B cell (primary cell): ENCODE measurements at regions not wholly inside any gene's neighbourhood (a gene's known extent, or its start where the extent isn't known, plus 50 kb on each side); places are given as distances from the start of the nearest gene placed in this dataset.

Source experiments
- ATAC-seq: fragments of 200-7000 bp; cut with Tn5 transposase; one replicate; pipeline ENCODE4 v1.10.0; 2021; ENCODE audit warnings: low read depth, mild to moderate bottlenecking, moderate number of reproducible peaks, moderate library complexity
- CTCF ChIA-PET: fragments of 350-600 bp; sonication (Branson Sonifier 250); formaldehyde crosslinking; loops from one replicate; lab custom pipeline; 2021; ENCODE audit warnings: antibody characterized with exemption, inconsistent platforms; lab: Charles Lee
- POLR2A ChIA-PET: fragments of 350-600 bp; sonication (Branson Sonifier 250); formaldehyde crosslinking; loops from one replicate; lab custom pipeline; 2021; ENCODE audit warnings: antibody characterized with exemption; lab: Charles Lee
- DNase-seq: peaks from one replicate; pipeline ENCODE4 v3.0.0; 2013
- H2AFZ ChIP-seq: 2 replicates; pipeline ENCODE4 v1.6.1; 2012; ENCODE audit warnings: mild to moderate bottlenecking, low read depth, low read length; ENCODE audit not compliant: insufficient read depth, poor library complexity, severe bottlenecking
- H3K27ac ChIP-seq, 2 donors: 1 replicate in 1 of 2; 2 replicates in 1 of 2; pipeline ENCODE4 v1.5.1; 2012 to 2013; ENCODE audit warnings: low read length in 2 of 2, mild to moderate bottlenecking in 2 of 2, moderate library complexity in 1 of 2
- H3K27me3 ChIP-seq, 4 experiments: fragments of 200-600 bp in 1 of 4; sonication (generic) in 1 of 4; replicated peaks in 1 of 4; 1 replicate in 2 of 4; 2 replicates in 2 of 4; pipeline versions ENCODE4 v1.6.1 to v1.7.0; 2013 to 2016; ENCODE audit warnings: low read length in 3 of 4, mild to moderate bottlenecking in 2 of 4, mixed read lengths in 1 of 4, moderate library complexity in 1 of 4; ENCODE audit not compliant: insufficient read depth in 4 of 4, control insufficient read depth in 3 of 4; ENCODE audit errors: control extremely low read depth in 1 of 4
- H3K36me3 ChIP-seq, 2 experiments: replicated peaks in 1 of 2; 1 replicate in 1 of 2; 2 replicates in 1 of 2; pipeline versions ENCODE4 v1.6.1 to v1.7.1; 2013; ENCODE audit warnings: low read length in 1 of 2; ENCODE audit not compliant: insufficient read depth in 2 of 2, control insufficient read depth in 1 of 2; ENCODE audit errors: control extremely low read depth in 1 of 2, extremely low read depth in 1 of 2
- H3K4me1 ChIP-seq, 2 donors: fragments of 200-600 bp in 1 of 2; sonication (generic) in 1 of 2; 1 replicate in 1 of 2; 2 replicates in 1 of 2; pipeline versions ENCODE4 v1.5.1 to v1.6.1; 2013 to 2017; ENCODE audit warnings: low read length in 2 of 2; ENCODE audit not compliant: control insufficient read depth in 2 of 2, insufficient read depth in 2 of 2
- H3K4me2 ChIP-seq: replicated peaks from 2 replicates; pipeline ENCODE3; 2012; ENCODE audit warnings: mild to moderate bottlenecking, low read depth, low read length; ENCODE audit not compliant: poor library complexity, severe bottlenecking
- H3K4me3 ChIP-seq, 5 experiments: fragments of 200-600 bp in 1 of 5; sonication (generic) in 1 of 5; 1 replicate in 3 of 5; 2 replicates in 2 of 5; pipeline versions ENCODE4 v1.5.1 to v1.7.0; 2011 to 2016; ENCODE audit warnings: low read length in 4 of 5, mild to moderate bottlenecking in 4 of 5, low read depth in 2 of 5, control low read depth in 1 of 5, moderate library complexity in 1 of 5; ENCODE audit not compliant: insufficient read depth in 1 of 5; ENCODE audit errors: control extremely low read depth in 1 of 5, extremely low read depth in 1 of 5
- H3K79me2 ChIP-seq: fragments of 200-600 bp; sonication (generic); one replicate; pipeline ENCODE4 v1.6.0; 2016; ENCODE audit warnings: low read length; ENCODE audit not compliant: control insufficient read depth, insufficient read depth
- H3K9ac ChIP-seq: fragments of 200-600 bp; sonication (generic); 2 replicates; pipeline ENCODE4 v1.6.1; 2017; ENCODE audit warnings: mild to moderate bottlenecking, low read length, moderate library complexity
- H3K9me3 ChIP-seq, 3 donors: one replicate each; pipeline versions ENCODE4 v1.6.1 to v1.7.1; 2013; ENCODE audit warnings: low read length in 2 of 3; ENCODE audit not compliant: control insufficient read depth in 2 of 3, insufficient read depth in 1 of 3; ENCODE audit errors: control extremely low read depth in 1 of 3
- H4K20me1 ChIP-seq: 2 replicates; pipeline ENCODE4 v1.6.0; 2012; ENCODE audit warnings: mild to moderate bottlenecking, low read length; ENCODE audit not compliant: insufficient read depth, control insufficient read depth, poor library complexity, severe bottlenecking
- H3K27ac Mint-ChIP-seq: one replicate; pipeline ENCODE4 v1.8.0; 2021; ENCODE audit warnings: mixed read lengths
- H3K27me3 Mint-ChIP-seq: one replicate; pipeline ENCODE4 v1.8.0; 2021; ENCODE audit warnings: mixed read lengths
- H3K4me1 Mint-ChIP-seq: one replicate; pipeline ENCODE4 v1.8.0; 2021; ENCODE audit warnings: mixed read lengths
- H3K4me3 Mint-ChIP-seq: one replicate; pipeline ENCODE4 v1.8.0; 2021; ENCODE audit warnings: mixed read lengths
- H3K9me3 Mint-ChIP-seq: one replicate; pipeline ENCODE4 v1.8.0; 2022; ENCODE audit warnings: mixed read lengths; ENCODE audit not compliant: insufficient read depth
- EZH2 ChIP-seq: IDR thresholded peaks from 2 replicates; pipeline ENCODE4 v1.6.1; 2012; ENCODE audit warnings: borderline replicate concordance, low read depth, mild to moderate bottlenecking, moderate library complexity, low read length; ENCODE audit not compliant: insufficient read depth, poor library complexity, severe bottlenecking
- WGBS: methylation state at CpG from one replicate; pipeline ENCODE4 v1.1.5; 2013; ENCODE audit warnings: missing lambda C conversion rate; ENCODE audit not compliant: insufficient coverage; 5-methylcytosine and 5-hydroxymethylcytosine counted together
- intact Hi-C: fragments of 100-400 bp; cut with micrococcal nuclease; formaldehyde crosslinking; loops from one replicate; pipeline ENCODE4 v1.10.0; 2022
- TF ChIP-seq, protein P1 (sequence below): fragments of 200-600 bp; IDR thresholded peaks from one replicate; pipeline ENCODE4 v1.8.0; 2022; ENCODE audit warnings: antibody characterized with exemption, mild to moderate bottlenecking

DNA sequence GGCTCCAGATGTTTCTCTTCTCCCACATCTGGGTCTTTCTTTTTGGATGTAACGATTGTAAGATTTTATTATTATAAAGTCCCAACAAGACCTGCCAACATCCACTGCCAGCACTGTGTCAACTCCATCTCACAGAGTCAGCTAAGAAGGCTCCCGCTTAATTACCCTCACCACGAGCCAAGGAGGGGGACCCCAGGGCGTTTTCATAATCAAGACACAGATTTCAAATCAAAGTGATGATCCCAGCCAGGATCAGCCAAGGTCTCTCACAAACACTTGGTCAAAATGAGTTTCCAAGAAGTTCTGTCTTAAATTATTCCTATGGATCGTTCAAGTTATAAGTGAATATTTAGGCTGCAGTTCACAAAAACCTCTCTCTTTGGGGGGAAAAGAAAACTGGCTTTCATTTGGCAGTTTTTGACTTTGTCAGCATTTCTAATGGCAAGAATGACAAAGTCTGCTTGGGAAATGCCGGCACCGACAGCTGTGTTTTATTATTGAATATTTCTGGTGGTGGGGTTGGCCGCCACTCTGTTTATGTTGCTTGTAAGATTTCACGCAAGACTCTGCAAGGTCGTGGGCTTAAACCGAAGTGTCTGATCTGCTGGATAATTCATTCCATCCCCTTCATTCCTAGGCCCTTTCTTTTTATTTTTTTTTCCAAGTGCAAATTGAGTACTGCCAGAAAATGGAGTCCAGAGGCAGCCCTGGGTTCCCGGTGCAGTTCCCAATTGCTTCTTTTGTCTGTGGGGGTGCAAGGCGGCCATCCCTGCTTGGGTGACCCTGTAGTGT lies 170.2 kb upstream of the PMEPA1 start:
- POLR2A ChIA-PET = no interaction called here
- H3K9me3 Mint-ChIP-seq = no peaks in the 10 kb centered on the region
- H4K20me1 ChIP-seq = no peaks in the 10 kb centered on the region
- no peak overlapping the region for H3K9ac ChIP-seq
- H3K27ac ChIP-seq = no peak overlapping the region
- H3K4me1 ChIP-seq = no peaks in the 10 kb centered on the region
- WGBS = 83% methylated on average over 11 of the region's 13 CpGs
- H3K27me3 Mint-ChIP-seq = peaks cover 13% of the 10 kb centered on the region
- CTCF ChIA-PET = no interaction called here
- TF ChIP-seq EZH2 = no peak
- TF ChIP-seq, protein P1, sequence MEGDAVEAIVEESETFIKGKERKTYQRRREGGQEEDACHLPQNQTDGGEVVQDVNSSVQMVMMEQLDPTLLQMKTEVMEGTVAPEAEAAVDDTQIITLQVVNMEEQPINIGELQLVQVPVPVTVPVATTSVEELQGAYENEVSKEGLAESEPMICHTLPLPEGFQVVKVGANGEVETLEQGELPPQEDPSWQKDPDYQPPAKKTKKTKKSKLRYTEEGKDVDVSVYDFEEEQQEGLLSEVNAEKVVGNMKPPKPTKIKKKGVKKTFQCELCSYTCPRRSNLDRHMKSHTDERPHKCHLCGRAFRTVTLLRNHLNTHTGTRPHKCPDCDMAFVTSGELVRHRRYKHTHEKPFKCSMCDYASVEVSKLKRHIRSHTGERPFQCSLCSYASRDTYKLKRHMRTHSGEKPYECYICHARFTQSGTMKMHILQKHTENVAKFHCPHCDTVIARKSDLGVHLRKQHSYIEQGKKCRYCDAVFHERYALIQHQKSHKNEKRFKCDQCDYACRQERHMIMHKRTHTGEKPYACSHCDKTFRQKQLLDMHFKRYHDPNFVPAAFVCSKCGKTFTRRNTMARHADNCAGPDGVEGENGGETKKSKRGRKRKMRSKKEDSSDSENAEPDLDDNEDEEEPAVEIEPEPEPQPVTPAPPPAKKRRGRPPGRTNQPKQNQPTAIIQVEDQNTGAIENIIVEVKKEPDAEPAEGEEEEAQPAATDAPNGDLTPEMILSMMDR = no peak
- no peak overlapping the region for H3K27ac Mint-ChIP-seq
- no peak overlapping the region for H3K4me3 ChIP-seq
- H3K9me3 ChIP-seq = no peaks in the 10 kb centered on the region
- H3K4me3 Mint-ChIP-seq = no peak overlapping the region
- ATAC-seq (no peak), DNase-seq (no peak)
- H3K4me2 ChIP-seq = no peak overlapping the region
- H3K4me1 Mint-ChIP-seq = no peaks in the 10 kb centered on the region
- H3K27me3 ChIP-seq = peaks cover 0 to 3% (median 0%) of the 10 kb centered on the region in 4 experiments
- H3K36me3 ChIP-seq = no peaks in the 10 kb centered on the region
- H3K79me2 ChIP-seq = no peaks in the 10 kb centered on the region
- intact Hi-C loops = no loop called here
- no peak overlapping the region for H2AFZ ChIP-seq

DNA sequence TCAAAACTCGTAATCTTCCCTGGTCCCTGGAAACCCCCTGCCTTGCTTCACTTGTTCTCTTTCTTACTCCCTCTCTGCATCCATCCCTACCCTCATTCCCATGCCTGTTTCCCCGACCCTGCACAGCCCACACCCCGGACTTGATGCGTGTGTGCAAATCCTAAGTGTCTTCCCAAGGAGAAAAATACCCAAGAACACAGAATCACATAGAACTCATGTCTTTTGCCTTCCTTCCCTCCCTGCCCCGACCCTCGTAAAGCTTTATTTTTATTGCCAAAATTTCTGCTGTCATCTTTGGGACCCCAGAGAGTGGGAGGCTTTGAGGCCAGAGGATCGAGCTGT lies 169.6 kb upstream of the PMEPA1 start:
- 71% methylated on average over 4 of the region's 7 CpGs for WGBS
- intact Hi-C loops = no loop called here
- Histone ChIP-seq H3K36me3 (no peaks in the 10 kb centered on the region), H4K20me1 (no peaks in the 10 kb centered on the region), H3K27ac (no peak overlapping the region), H3K9me3 (no peaks in the 10 kb centered on the region), H3K27me3 (peaks cover 0 to 3% (median 0%) of the 10 kb centered on the region in 4 experiments), H3K4me2 (no peak overlapping the region), H3K79me2 (no peaks in the 10 kb centered on the region), H3K4me1 (no peaks in the 10 kb centered on the region), H3K4me3 (no peak overlapping the region), H2AFZ (no peak overlapping the region), H3K9ac (no peak overlapping the region)
- DNase-seq (no peak), ATAC-seq (no peak)
- H3K4me3 Mint-ChIP-seq = no peak overlapping the region
- ChIA-PET POLR2A (no interaction called here), CTCF (no interaction called here)
- TF ChIP-seq, protein P1 = no peak
- no peak for TF ChIP-seq EZH2
- no peak overlapping the region for H3K27ac Mint-ChIP-seq
- no peaks in the 10 kb centered on the region for H3K9me3 Mint-ChIP-seq
- peaks cover 13% of the 10 kb centered on the region for H3K27me3 Mint-ChIP-seq
- H3K4me1 Mint-ChIP-seq = no peaks in the 10 kb centered on the region
